ENCODE measurements at regions not wholly inside any gene's neighbourhood (a gene's known extent, or its start where the extent isn't known, plus 50 kb on each side); places are given as distances from the start of the nearest gene placed in this dataset.

DNA sequence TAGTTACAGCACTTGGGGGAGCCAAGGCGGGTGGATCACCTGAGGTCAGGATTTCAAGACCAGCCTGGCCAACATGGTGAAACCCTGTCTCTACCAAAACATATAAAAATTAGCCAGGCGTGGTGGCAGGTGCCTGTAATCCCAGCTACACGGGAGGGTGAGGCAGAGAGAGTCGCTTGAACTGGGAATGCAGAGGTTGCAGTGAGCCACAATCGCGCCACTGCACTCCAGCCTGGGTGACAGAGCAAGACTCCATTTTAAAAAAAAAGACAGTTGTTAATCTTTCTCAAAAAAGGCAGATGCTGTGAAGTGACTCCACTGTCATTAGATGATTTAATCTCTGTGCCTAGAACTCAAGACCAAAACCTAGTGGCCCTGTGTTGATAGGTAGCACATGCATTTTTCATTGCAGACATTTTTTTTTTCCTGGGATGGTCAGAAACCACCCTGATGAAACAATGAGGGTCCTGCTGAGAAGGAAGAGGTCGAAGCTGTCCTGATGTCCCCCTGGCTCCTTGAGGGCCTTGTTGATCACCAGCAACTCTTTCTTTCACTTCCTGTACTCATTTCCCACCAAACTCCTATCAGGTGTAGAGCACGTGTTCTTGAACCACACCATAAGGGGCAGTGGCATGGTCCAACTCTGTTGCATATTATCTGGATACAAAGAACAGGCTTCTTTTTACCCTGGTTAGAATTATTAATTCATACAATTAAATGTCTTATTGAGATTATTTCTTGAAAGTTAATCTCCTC lies 382.2 kb downstream of the ICE1 start:
- no peaks in the 10 kb centered on the region for H3K36me3 ChIP-seq
- WGBS, 2 donors: 77 to 83% methylated on average over 8 of the region's 8 CpGs
- intact Hi-C loops (cut with DNase I): no loop called here
- no peak for DNase-seq
- TF ChIP-seq POLR2AphosphoS5 (IDR thresholded peaks at IDR 0.05) (no peak), EP300 (IDR thresholded peaks at IDR 0.05) (no peak), POLR2A (IDR thresholded peaks at IDR 0.05) (no peak)
- no peaks in the 10 kb centered on the region for H3K9me3 ChIP-seq
- H3K4me3 ChIP-seq: no peak overlapping the region
- H3K4me1 ChIP-seq: no peaks in the 10 kb centered on the region
- H3K27ac ChIP-seq: no peak overlapping the region
- H3K27me3 ChIP-seq: no peaks in the 10 kb centered on the region

GRCh38 chr5:5800801-5801761 lies 378.6 kb downstream of the ICE1 start:
- 78 to 79% methylated on average over 11 of the region's 11 CpGs for WGBS, 2 donors
- Histone ChIP-seq H3K4me1 (peaks cover 0 to 14% (median 6%) of the 10 kb centered on the region in 4 donors), H3K9me3 (no peaks in the 10 kb centered on the region), H3K27ac (no peak overlapping the region), H3K36me3 (no peaks in the 10 kb centered on the region), H3K4me3 (no peak overlapping the region), H3K27me3 (no peaks in the 10 kb centered on the region)
- intact Hi-C loops (cut with DNase I): no loop called here
- TF ChIP-seq, protein P1, sequence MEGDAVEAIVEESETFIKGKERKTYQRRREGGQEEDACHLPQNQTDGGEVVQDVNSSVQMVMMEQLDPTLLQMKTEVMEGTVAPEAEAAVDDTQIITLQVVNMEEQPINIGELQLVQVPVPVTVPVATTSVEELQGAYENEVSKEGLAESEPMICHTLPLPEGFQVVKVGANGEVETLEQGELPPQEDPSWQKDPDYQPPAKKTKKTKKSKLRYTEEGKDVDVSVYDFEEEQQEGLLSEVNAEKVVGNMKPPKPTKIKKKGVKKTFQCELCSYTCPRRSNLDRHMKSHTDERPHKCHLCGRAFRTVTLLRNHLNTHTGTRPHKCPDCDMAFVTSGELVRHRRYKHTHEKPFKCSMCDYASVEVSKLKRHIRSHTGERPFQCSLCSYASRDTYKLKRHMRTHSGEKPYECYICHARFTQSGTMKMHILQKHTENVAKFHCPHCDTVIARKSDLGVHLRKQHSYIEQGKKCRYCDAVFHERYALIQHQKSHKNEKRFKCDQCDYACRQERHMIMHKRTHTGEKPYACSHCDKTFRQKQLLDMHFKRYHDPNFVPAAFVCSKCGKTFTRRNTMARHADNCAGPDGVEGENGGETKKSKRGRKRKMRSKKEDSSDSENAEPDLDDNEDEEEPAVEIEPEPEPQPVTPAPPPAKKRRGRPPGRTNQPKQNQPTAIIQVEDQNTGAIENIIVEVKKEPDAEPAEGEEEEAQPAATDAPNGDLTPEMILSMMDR (IDR thresholded peaks at IDR 0.05): no peak
- TF ChIP-seq EP300 (IDR thresholded peaks at IDR 0.05) (no peak), POLR2A (IDR thresholded peaks at IDR 0.05) (no peak), POLR2AphosphoS5 (IDR thresholded peaks at IDR 0.05) (no peak)
- no peak for DNase-seq

DNA sequence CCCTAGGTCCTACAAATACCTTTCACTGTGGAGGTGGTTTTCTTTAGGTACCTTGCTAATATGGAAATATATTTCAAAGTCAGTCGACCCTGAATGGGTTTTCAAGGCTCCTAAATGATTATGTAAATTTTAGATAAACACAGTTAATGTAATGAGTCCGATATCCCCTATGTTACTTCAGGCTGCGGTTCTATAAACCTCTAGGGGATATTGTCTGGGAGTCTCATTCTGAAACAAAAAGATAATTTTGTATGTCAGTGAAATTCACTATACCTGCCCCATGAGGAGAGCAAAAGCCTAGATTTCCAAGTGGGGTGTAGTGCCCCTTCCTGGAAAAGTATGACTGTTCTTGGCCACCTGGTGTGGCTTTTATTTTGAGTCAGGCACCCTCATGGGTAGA lies 377.3 kb downstream of the ICE1 start:
- no peaks in the 10 kb centered on the region for H3K27me3 ChIP-seq
- H3K27ac ChIP-seq: no peak overlapping the region
- intact Hi-C loops (cut with DNase I): no loop called here
- H3K4me1 ChIP-seq: peaks cover 0 to 14% (median 6%) of the 10 kb centered on the region in 4 donors
- DNase-seq: no peak
- H3K4me3 ChIP-seq: no peak overlapping the region
- H3K9me3 ChIP-seq: no peaks in the 10 kb centered on the region
- WGBS, 2 donors: 72 to 78% methylated on average over 3 of the region's 3 CpGs
- H3K36me3 ChIP-seq: no peaks in the 10 kb centered on the region
- no peak for TF ChIP-seq EP300 (IDR thresholded peaks at IDR 0.05)
- TF ChIP-seq POLR2A (IDR thresholded peaks at IDR 0.05): no peak
- TF ChIP-seq, protein P1 (IDR thresholded peaks at IDR 0.05): no peak
- TF ChIP-seq POLR2AphosphoS5 (IDR thresholded peaks at IDR 0.05): no peak

DNA sequence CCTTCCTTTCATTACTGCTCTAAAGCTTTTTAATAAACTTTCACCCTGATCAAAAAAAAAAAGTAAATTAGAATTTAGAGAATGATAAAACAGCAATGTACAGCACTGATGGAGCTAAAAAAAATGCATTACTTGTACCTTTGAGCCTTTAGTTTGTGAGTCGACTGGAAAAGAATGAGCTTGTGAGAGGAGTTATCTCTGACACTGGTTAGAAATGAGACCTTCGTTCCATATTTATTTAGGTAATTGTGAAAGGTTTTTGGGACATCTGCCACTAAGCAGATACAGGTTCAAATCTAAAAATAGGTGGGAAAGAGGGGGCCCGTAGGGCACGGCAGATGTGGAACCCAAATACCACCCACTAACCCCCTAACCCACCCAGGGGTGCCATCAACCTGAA lies 376.8 kb downstream of the ICE1 start:
- intact Hi-C loops (cut with DNase I): no loop called here
- no peak for DNase-seq
- no peaks in the 10 kb centered on the region for H3K27me3 ChIP-seq

More for the DNA sequence above, 376.8 kb downstream of the ICE1 start:
- no peak overlapping the region for H3K27ac ChIP-seq
- no peaks in the 10 kb centered on the region for H3K9me3 ChIP-seq
- TF ChIP-seq EP300 (IDR thresholded peaks at IDR 0.05) (no peak), POLR2AphosphoS5 (IDR thresholded peaks at IDR 0.05) (no peak), POLR2A (IDR thresholded peaks at IDR 0.05) (no peak)
- TF ChIP-seq, protein P1 (IDR thresholded peaks at IDR 0.05): no peak
- peaks cover 0 to 14% (median 6%) of the 10 kb centered on the region in 4 donors for H3K4me1 ChIP-seq
- H3K4me3 ChIP-seq: no peak overlapping the region
- 87 to 88% methylated on average over 4 of the region's 4 CpGs for WGBS, 2 donors
- H3K36me3 ChIP-seq: no peaks in the 10 kb centered on the region

All from sigmoid colon (tissue), 6 donors.